Stimulated activated CD8-positive, alpha-beta memory T cell treated with anti-CD3 and anti-CD28 coated beads, Interleukin-15, amount 100 ng/mL, for 48 hours (primary cell): ENCODE measurements at regions not wholly inside any gene's neighbourhood (a gene's known extent, or its start where the extent isn't known, plus 50 kb on each side); places are given as distances from the start of the nearest gene placed in this dataset.
"Not testable (repeated sequence)": the region's sequence is repeated elsewhere in the genome, so short reads cannot be mapped to it uniquely, and the experiment has no call there.

ENCODE experiments used
- DNase-seq, 2 donors: peaks; one replicate each; pipeline ENCODE4 v3.0.0-alpha.2; 2020; ENCODE audit warnings: low read depth in 2 of 2

DNA sequence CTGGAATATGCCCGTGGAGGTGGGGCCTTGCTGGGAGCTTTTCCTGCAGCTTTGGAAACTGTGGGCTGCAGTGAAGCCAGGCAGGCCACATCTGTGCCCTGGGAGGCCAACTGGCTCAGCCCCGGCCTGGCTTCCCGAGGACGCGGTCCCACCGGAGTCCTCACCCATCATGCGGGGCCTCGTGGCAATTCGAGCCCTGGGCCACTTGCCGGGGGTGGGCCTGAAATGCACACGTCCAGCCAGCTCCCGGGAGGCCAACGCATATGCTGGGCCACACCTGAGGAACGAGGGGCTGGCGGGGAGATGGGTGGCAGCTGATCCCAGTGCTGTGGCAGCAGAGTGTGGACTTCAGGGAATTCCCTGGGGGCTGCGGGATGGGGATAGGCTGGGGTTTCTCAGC lies 172.4 kb upstream of the GSE1 start:
- no peak for DNase-seq

DNA sequence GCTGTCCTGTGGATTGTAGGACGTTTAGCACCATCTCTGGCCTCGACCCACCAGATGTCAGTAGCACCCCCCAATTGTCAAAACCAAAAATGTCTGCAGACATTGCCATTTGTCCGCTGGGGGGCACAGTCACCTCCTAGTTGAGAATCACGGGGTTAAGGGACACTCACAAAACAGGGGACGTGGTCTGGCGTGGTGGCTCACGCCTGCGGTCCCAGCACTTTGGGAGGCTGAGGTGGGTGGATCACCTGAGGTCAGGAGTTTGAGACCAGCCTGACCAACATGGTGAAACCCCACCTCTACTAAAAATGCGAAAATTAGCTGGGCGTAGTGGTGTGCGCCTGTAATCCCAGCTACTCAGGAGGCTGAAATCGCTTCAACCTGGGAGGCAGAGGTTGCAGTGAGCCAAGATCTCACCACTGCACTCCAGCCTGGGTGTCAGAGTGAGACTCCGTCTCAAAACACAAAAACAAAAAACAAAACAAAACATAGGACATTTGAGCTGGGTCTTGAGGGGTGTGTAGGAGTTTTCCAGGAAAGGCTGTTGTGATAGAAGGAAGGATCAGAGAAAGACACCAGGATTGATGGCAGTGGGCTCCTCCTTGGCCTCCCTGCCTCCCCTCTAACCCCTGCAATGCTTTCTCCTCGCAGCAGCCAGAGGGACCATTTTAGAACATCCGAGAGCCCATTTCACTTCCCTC lies 171.8 kb upstream of the GSE1 start:
- DNase-seq: no peak

DNA sequence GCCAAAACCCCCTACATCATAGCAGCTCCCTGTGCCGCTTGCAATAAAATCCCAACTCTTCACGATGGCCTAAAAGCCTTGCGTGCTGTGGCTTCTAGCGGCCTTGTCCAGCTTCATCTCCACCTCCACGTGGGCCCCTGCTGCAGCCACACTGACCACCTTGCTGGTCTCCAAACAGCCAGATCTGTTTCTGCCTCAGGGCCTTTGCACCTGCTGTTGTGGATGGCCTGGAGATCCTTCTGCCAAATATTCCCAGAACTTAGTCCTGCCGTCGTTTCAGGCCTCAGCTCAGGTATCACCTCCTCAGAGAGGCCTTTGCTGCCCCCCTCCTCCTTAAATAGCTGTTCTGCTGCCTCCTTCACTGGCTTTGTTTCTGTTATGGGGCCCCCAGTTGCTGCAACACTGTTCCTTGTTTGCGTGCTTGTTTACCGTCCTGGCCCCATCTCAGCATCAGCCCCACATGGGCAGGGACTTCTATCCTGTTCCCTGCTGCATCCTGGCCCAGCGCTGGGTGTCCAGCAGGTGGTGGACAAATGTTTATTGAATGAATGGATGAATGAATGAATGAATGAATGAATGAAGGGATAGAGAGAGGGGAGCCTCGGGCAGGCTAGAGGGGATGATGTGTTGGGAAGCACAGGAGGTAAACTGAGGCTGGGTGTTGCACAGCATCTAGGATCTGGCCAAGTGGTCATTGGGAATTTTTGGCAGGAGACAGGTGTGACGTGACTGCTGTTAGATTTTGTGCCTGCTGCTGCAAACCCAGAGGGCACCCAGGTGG lies 171.0 kb upstream of the GSE1 start:
- no peak for DNase-seq

DNA sequence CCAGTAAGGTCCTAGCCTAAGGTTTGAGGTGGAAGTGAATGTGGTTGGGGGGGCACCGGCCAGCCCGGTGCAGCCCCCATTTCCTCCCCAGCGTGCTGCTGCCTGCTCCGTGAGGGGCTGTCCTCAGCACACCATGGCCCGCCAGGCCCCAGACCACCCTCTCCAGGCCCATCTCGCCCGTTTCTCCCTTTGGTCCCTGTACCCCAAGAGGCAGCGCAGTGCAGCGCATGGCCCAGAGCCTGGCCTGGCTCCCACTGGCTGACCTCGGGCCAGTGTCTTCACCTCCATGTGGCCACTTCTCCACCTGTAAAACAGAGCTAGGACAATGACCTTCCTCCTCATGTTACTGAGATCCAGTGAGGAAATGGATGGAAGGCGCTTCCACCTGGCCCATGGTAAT lies 170.0 kb upstream of the GSE1 start:
- no peak for DNase-seq

- DNase-seq: no peak
Observed at GRCh38 chr16:85443531-85443930, 169.6 kb upstream of the GSE1 start.

GRCh38 chr16:85445064-85445778 lies 167.9 kb upstream of the GSE1 start:
- no peak for DNase-seq

DNA sequence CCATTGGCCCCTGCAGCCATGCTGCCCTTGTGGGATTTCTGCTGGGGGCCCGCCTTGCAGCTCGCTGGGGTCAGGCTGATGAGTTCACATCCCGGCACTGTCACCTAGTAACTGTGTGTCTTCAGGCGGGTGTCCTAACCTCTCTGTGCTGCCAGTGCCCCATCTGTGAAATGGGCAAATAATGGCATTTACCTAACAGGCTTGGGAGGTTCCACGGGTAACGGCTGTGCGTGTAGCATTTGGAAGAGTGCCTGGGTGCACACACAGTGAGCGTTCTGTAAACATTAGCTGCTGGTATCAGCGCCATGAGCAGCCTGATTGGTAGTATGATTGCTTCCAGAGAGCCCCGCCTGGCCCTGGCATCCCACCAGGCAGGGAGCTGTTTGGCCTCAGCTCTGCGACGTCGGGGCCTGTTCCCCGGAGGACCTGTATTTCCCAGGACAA lies 167.3 kb upstream of the GSE1 start:
- no peak for DNase-seq

GRCh38 chr16:85446951-85447692 lies 166.0 kb upstream of the GSE1 start:
- DNase-seq: no peak

DNA sequence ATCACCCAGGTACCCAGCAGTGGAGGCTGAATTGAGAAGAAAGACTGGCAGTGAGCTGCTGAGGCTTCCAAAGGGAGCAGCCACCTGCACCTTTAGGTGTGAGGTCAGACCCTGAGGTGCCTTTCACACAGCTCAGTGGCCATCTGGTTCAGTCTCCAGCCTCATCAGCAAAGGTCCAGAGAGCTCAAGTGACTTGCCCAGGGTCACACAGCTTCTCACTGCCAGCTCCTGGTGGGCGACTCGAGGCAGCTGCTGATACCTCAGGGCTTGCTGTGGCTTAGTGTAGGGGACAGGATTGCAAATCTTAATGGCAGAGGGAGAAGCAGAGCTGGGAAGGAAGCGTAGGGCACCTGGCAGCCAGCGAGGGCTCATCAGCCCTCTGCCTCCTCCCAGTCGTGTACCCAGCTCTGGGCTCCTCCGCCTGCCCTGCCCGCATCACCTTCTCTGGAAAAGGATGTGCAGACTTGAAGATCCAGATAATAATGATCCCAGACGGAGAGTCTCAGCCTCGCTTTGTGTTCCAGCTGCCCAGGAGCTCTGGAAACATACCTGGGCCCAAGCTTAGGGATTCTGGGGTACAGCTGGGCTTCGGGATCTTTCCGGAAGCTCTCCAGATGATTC lies 165.3 kb upstream of the GSE1 start:
- no peak for DNase-seq

DNA sequence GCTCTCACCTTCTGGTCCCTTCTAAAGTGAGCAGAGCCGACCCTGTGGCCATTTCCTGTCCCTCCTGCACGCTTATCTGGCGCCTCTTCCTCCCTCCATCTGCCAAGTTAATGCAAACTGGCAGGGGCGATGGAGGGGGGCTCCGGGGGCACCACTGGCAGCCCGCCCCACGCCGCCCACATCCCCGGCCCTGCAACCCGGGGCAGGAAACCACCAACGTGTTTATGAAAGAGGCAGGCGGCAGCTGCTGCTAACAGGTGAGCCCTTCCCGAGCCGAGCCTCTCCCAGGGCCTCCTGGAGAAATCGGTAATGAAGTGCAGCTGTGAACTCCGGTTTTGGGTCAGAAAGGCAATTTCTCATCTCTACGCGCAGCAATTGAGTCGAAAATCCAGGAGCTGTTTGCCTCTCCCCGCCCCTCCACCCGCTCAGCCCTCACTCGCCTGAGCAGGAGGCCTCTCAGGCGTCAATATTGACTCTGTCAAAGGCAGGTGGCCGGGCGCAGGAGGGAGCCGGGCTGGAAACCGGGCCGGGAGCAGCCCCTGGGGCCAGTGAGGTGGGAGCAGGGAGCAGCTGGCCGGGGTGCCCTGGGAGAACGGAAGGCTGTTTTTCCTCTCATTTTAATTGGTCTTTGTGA lies 164.4 kb upstream of the GSE1 start:
- no peak for DNase-seq

DNA sequence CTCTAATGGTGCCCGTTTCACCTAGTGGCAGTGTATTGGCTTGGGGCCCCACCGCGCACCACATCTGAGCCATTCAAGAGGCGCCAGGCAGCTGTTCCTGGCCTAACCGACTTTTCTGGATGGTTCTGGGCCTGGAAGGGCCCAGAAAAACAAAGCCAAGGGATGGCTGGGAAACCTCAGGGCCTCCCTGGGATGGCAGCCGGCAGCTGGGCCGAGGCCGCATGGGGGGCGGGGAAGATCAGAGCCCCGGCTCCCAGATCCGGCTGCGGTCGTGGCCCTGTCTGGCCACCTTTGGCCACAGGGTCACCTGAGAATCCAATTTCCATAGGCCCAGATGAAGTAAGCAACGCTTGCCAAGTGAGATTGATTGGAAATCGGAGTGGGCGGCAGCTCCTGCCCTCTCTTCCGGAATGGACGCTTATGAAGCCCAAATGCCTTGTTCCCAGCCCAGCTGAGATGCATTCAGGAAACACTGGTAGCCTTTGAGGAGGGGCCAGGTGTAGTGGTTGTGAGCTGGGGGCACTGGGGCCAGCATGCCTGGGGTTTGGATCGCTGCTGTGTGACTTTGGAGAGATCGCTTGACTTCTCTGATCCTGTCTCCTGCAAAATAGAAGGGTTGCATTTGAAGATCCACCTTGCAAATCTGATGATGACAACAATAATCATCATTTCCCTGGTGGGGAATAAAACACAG lies 163.8 kb upstream of the GSE1 start:
- no peak for DNase-seq

- DNase-seq: no peak
Observed at GRCh38 chr16:85449885-85450245, 163.3 kb upstream of the GSE1 start.

- DNase-seq: not testable (repeated sequence)
Observed at GRCh38 chr16:85451142-85451541, 162.0 kb upstream of the GSE1 start.

GRCh38 chr16:85451641-85452363 lies 161.3 kb upstream of the GSE1 start:
- no peak for DNase-seq

DNA sequence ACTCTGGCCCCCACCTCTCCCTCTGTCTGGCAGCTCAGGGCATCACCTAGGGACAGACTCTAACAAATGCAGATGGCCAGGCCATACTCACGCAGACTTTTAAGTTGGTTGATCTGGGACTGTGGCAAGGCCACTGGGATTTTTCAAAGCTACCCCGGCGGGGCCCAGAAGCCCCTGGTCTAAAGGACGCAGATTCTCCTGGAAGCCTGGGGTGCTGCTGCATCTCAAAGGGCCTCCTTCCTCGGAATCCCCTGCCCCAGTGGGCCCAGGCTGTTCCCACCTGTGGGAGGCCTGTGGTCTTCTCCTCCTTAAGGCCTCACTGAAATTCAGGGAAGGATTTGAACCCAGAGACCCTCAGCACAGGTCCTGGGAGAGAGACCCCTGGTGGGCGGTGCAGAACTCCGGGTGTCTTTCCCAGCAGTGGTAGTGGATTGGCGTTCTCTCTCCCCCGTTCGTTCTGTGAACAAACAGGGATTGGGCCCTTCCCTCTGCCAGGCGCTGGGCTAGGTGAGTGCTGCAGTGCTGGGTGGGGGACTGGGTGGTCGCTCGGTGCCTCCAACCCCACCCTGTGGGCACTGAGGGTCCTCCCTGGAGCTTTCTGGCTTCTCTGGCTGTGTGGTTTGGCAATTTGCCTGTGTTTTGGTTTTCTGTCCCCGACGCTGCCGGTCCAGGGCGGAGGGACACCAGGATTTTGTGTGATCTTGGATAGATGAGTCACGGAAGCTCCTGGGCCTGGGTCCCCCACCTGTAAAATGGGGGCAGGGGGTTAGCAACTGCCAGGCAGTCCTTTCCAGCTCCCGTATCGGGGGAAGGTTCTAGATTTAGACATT lies 160.5 kb upstream of the GSE1 start:
- DNase-seq: no peak

- DNase-seq: no peak
Observed at GRCh38 chr16:85453194-85453678, 159.9 kb upstream of the GSE1 start.

DNA sequence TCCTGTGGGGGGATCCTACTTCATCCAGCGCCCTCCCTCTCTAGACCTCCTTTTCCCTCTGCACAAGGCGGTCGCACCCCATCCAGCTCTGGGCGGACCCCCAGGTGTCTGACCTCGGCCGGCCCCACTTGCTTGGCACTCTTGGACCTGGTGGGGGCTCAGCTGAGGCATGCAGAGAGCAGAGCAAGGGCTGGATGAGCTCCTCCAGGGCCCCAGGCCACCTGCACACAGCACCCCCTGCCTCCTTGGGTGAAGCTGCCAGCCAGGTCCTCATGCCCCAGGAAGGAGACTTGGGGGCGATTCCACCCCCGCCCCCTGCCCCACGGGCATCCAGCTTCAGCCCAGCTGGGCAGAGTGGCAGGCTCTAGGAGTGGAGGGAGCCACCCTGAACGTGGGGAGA lies 159.4 kb upstream of the GSE1 start:
- DNase-seq: no peak

GRCh38 chr16:85454171-85454872 lies 158.8 kb upstream of the GSE1 start:
- DNase-seq: no peak
